VCaP (cell line): ENCODE measurements at regions not wholly inside any gene's neighbourhood (a gene's known extent, or its start where the extent isn't known, plus 50 kb on each side); places are given as distances from the start of the nearest gene placed in this dataset.

Experiments
- H3K27ac ChIP-seq: fragments of 450-650 bp; 2 replicates; pipeline ENCODE4 v1.5.1; 2017
- TF ChIP-seq, protein P1 (sequence below): fragments of 450-650 bp; conservative IDR thresholded peaks from 2 replicates; pipeline ENCODE4 v1.5.1; 2017; ENCODE audit warnings: mild to moderate bottlenecking, moderate library complexity

DNA sequence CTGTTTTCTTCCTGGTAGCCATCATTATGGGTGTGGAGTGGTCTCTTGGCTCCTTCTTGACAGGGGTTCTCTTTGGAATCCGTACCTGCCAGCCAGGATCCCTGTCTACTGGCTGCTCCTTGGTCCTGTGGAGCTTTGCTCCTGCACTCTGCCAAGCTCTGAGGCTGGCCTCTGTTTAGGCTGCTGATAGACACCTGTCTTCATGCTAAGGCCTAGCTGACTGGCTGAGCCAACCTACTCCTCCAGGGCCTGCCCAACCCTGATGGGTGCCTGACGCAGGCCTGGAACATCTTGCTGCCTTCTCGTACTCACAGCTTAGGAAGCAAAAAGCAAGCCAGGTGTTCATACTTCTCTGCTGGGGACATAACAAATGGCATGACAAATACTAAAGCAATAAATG, 333.6 kb upstream of the ZNF32 start:
- TF ChIP-seq, protein P1, sequence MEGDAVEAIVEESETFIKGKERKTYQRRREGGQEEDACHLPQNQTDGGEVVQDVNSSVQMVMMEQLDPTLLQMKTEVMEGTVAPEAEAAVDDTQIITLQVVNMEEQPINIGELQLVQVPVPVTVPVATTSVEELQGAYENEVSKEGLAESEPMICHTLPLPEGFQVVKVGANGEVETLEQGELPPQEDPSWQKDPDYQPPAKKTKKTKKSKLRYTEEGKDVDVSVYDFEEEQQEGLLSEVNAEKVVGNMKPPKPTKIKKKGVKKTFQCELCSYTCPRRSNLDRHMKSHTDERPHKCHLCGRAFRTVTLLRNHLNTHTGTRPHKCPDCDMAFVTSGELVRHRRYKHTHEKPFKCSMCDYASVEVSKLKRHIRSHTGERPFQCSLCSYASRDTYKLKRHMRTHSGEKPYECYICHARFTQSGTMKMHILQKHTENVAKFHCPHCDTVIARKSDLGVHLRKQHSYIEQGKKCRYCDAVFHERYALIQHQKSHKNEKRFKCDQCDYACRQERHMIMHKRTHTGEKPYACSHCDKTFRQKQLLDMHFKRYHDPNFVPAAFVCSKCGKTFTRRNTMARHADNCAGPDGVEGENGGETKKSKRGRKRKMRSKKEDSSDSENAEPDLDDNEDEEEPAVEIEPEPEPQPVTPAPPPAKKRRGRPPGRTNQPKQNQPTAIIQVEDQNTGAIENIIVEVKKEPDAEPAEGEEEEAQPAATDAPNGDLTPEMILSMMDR = no peak
- no peak overlapping the region for H3K27ac ChIP-seq

DNA sequence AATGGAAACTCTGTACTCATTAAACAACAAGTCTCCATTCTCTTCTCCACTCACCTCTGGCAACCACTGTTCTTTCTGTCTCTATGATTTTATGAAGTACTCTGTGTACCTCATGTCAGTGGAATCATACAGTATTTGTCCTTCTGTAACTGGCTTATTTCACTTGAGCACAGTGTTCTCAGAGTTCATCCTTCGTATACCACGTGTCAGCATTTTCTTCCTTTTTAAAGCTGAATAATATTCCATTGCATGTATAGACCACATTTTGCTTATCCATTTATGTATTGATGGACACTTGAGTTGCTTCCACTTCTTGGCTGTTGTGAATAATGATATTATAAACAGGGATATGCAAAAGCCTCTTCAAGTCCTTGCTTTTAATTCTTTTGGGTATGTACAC, 333.0 kb upstream of the ZNF32 start:
- TF ChIP-seq, protein P1 = no peak
- no peak overlapping the region for H3K27ac ChIP-seq

DNA sequence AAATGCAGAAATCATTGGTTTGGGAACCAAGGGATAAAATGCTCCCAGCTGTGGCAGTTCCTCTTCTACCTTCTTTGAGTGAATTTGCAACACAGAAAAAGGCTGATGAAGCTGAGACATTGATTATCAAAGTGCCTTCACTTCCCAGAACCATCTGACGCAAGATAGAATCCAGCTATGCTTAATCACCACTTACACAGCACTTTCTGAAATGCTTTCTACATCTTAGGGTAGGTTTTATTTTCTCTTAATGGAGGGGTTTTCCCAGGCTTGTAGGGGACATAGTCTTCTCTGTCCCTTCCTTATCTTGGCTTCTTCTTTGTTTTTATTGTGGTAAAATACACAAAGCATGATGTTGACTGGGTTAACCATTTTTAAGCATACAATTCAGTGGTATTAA, 332.6 kb upstream of the ZNF32 start:
- TF ChIP-seq, protein P1 = no peak

DNA sequence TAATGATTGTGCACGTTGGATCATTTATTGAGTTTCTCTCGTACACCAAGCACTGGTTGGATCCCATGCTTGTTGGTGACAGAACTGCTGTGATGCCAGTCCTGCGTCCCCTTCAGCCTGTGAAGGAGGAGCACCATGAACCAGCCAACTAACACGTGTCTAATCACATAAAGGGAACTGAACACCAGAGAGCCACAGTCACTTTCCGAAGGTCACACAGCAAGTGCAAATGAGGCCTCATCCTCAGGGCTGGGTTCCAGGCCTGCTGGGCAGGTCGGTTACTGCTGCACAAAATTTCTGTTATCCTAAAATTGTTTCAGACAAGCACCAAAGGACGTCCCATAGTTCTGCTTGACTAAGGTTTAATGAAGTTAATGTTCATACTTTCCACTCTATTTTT, 332.0 kb upstream of the ZNF32 start:
- TF ChIP-seq, protein P1 = no peak

More for the DNA sequence above, 332.6 kb upstream of the ZNF32 start:
- H3K27ac ChIP-seq = no peak overlapping the region

DNA sequence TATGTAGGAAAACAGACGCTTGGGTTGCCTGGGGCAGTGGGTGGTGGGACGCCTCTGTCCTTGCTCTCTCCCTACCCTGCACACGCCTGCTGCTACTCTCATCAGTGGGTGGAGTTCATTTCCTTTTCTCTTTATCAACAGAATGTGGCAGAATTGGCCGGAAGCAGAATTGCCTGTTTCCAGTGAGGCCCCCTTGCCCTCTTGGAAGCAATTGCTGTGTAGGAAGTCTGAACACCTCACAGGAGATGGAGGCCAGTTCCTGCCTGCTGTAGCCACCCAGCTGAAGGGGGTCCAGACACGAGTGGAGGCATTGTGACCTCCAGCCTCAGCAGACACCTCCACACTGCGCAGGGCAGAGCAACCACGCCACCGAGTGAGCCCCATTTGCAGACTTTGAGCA, 331.6 kb upstream of the ZNF32 start:
- H3K27ac ChIP-seq = no peak overlapping the region
- TF ChIP-seq, protein P1 = no peak

More for the DNA sequence above, 332.0 kb upstream of the ZNF32 start:
- H3K27ac ChIP-seq = no peak overlapping the region

DNA sequence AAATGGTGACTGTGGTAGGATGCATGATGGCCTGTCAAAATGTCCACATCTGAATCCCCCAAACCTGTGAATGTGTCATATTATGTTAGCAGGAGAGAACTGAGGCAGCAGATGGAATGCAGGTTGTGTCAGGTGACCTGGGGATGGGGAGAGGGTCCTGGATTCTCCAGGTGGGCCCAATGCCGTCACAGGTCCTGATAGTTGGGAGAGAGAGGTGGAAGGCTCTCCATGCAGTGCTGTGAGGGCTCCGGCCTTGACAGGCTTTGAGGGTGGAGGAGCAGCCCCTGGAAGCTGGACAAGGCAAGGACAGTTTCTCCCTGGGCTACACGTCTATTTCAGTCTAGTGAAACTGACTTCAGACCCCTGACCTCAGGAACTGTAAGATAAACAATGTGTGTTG, 330.9 kb upstream of the ZNF32 start:
- H3K27ac ChIP-seq = no peak overlapping the region
- TF ChIP-seq, protein P1 = no peak

DNA sequence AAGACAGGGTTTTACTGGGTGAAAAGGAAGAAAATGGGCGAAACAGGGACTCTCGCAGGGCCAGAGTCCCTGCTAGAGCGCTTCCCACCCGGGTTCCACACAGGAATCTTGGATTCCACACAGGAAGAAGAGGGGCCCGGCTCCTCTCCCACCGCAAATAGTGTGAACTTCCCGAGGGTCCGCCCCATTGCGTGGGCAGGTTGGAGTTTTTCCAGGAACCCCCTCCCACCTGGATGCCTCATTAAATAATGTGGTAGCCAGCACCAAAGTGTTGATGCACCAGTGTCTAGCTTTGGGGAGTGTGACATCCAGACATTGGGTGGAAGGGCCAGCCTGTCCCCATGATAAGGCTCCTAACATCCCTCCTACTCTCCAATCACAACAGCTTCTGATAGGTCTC, 330.3 kb upstream of the ZNF32 start:
- TF ChIP-seq, protein P1 = no peak

DNA sequence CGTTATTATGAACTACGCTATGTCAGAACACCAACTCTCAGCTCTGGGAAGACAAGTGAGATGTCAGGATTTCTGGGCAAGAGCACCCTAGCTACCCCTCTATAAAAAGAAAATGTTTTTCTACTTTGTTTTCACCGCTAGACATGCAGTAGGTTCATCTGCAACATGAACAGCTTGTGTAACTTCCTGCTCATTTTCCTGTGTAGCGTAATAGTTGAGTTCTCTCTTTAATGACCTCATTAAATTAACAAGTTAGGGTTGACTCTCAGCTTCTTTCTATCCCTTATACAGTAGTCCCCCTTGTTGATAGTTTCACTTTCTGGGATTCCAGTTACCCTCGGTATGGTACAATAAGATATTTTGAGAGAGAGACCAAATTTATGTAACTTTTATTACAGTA, 329.4 kb upstream of the ZNF32 start:
- no peak overlapping the region for H3K27ac ChIP-seq
- TF ChIP-seq, protein P1 = no peak

More for the DNA sequence above, 330.3 kb upstream of the ZNF32 start:
- H3K27ac ChIP-seq = no peak overlapping the region
